ENCODE measurements at regions not wholly inside any gene's neighbourhood (a gene's known extent, or its start where the extent isn't known, plus 50 kb on each side); places are given as distances from the start of the nearest gene placed in this dataset.

- no peak for DNase-seq
- Histone ChIP-seq H3K9me3 (no peaks in the 10 kb centered on the region), H3K4me3 (no peak overlapping the region), H3K36me3 (ENCODE audit: low read depth) (no peaks in the 10 kb centered on the region), H3K4me1 (ENCODE audit: low read depth) (no peaks in the 10 kb centered on the region)
- intact Hi-C loops (cut with DNase I, micrococcal nuclease): no loop called here
- no peak for ATAC-seq
- no peak for TF ChIP-seq CTCF (IDR thresholded peaks at IDR 0.05)
These were observed 298.8 kb downstream of the FOXA2 start for GRCh38 chr20:22285555-22285954.

GRCh38 chr20:22282696-22283095 lies 301.7 kb downstream of the FOXA2 start:
- intact Hi-C loops (cut with DNase I, micrococcal nuclease): no loop called here
- no peak for TF ChIP-seq CTCF (IDR thresholded peaks at IDR 0.05)
- DNase-seq: no peak
- H3K9me3 ChIP-seq: no peaks in the 10 kb centered on the region
- no peak overlapping the region for H3K4me3 ChIP-seq
- no peaks in the 10 kb centered on the region for H3K36me3 ChIP-seq (ENCODE audit: low read depth)
- H3K4me1 ChIP-seq (ENCODE audit: low read depth): no peaks in the 10 kb centered on the region
- no peak for ATAC-seq

GRCh38 chr20:22274330-22274729 lies 310.0 kb downstream of the FOXA2 start:
- H3K36me3 ChIP-seq (ENCODE audit: low read depth): no peaks in the 10 kb centered on the region
- intact Hi-C loops (cut with DNase I, micrococcal nuclease): no loop called here
- H3K4me3 ChIP-seq: no peak overlapping the region
- no peak for DNase-seq
- TF ChIP-seq CTCF (IDR thresholded peaks at IDR 0.05): no peak
- no peak for ATAC-seq
- no peaks in the 10 kb centered on the region for H3K9me3 ChIP-seq
- H3K4me1 ChIP-seq (ENCODE audit: low read depth): no peaks in the 10 kb centered on the region

GRCh38 chr20:22268675-22269074 lies 315.7 kb downstream of the FOXA2 start:
- Histone ChIP-seq H3K9me3 (no peaks in the 10 kb centered on the region), H3K36me3 (ENCODE audit: low read depth) (no peaks in the 10 kb centered on the region), H3K4me3 (no peak overlapping the region), H3K4me1 (ENCODE audit: low read depth) (no peaks in the 10 kb centered on the region)
- intact Hi-C loops (cut with DNase I, micrococcal nuclease): no loop called here
- ATAC-seq (no peak), DNase-seq (no peak)
- TF ChIP-seq CTCF (IDR thresholded peaks at IDR 0.05): no peak

GRCh38 chr20:22264917-22265316 lies 319.5 kb downstream of the FOXA2 start:
- Histone ChIP-seq H3K9me3 (no peaks in the 10 kb centered on the region), H3K4me3 (no peak overlapping the region), H3K4me1 (ENCODE audit: low read depth) (no peaks in the 10 kb centered on the region), H3K36me3 (ENCODE audit: low read depth) (no peaks in the 10 kb centered on the region)
- ATAC-seq: no peak
- TF ChIP-seq CTCF (IDR thresholded peaks at IDR 0.05): no peak
- no peak for DNase-seq
- intact Hi-C loops (cut with DNase I, micrococcal nuclease): no loop called here

- DNase-seq: no peak
- Histone ChIP-seq H3K9me3 (no peaks in the 10 kb centered on the region), H3K4me3 (no peak overlapping the region), H3K36me3 (ENCODE audit: low read depth) (no peaks in the 10 kb centered on the region), H3K4me1 (ENCODE audit: low read depth) (no peaks in the 10 kb centered on the region)
- intact Hi-C loops (cut with DNase I, micrococcal nuclease): no loop called here
- TF ChIP-seq CTCF (IDR thresholded peaks at IDR 0.05): no peak
- ATAC-seq: no peak
These were observed 323.9 kb downstream of the FOXA2 start for GRCh38 chr20:22260506-22260905.
